GM12892 (cell line): ENCODE measurements at regions not wholly inside any gene's neighbourhood (a gene's known extent, or its start where the extent isn't known, plus 50 kb on each side); places are given as distances from the start of the nearest gene placed in this dataset.

Source experiments
- POLR2A ChIP-seq: IDR thresholded peaks from 2 replicates; pipeline ENCODE4 v1.6.1; 2011; ENCODE audit warnings: low read depth, low read length, control low read depth
- POLR2AphosphoS5 ChIP-seq: IDR thresholded peaks from 2 replicates; pipeline ENCODE4 v1.6.1; 2011; ENCODE audit warnings: low read depth, low read length, control low read depth

DNA sequence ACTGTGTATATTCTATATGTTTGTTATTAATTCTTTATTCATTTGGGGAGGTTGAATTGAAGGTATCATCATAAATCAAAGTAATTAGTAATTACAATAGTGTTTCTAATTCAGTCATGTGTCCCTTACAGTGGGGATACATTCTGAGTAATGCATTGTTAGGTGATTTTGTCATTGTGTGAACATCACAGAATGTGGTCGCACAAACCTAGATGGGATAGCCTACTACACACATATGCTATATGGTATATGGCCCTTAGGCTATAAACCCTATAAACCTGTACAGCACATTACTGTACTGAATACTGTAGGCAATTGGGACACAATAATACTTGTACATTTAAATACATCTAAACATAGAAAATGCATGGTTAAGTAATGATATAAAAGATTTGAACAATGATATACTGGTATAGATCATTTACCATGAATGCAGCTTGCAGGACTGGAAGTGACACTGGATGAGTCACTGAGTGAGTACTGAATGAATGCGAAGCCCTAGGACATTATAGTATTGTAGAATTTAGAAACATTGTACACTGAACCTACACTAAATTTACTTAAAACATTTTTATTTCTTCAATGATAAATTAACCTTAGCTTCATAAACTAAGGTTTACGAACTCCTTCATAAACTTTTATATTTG, 936.2 kb upstream of the CHORDC1 start:
- no peak for TF ChIP-seq POLR2A
- no peak for TF ChIP-seq POLR2AphosphoS5
